IPS-20b (cell line): ENCODE measurements at regions not wholly inside any gene's neighbourhood (a gene's known extent, or its start where the extent isn't known, plus 50 kb on each side); places are given as distances from the start of the nearest gene placed in this dataset.
A peak's percentile ranks its signal among the peaks of the same experiment; 100 is the strongest.
"Not testable (repeated sequence)": the region's sequence is repeated elsewhere in the genome, so short reads cannot be mapped to it uniquely, and the experiment has no call there.

Experiments used
- H3K27ac ChIP-seq: one replicate; pipeline ENCODE4 v1.5.1; 2013; ENCODE audit warnings: low read length
- H3K27me3 ChIP-seq: 2 replicates; pipeline ENCODE4 v1.6.1; 2013; ENCODE audit warnings: mild to moderate bottlenecking, low read length, inconsistent platforms; ENCODE audit not compliant: insufficient read depth
- H3K36me3 ChIP-seq: 2 replicates; pipeline ENCODE4 v1.6.1; 2013; ENCODE audit warnings: low read depth, mild to moderate bottlenecking, inconsistent platforms, low read length, moderate library complexity; ENCODE audit not compliant: insufficient read depth
- H3K4me1 ChIP-seq: 2 replicates; pipeline ENCODE4 v1.6.1; 2013; ENCODE audit warnings: mild to moderate bottlenecking, control low read depth, inconsistent platforms, low read length, moderate library complexity; ENCODE audit not compliant: insufficient read depth
- H3K4me3 ChIP-seq: 2 replicates; pipeline ENCODE4 v1.5.1; 2013; ENCODE audit warnings: mild to moderate bottlenecking, low read length, inconsistent platforms
- H3K9ac ChIP-seq: 2 replicates; pipeline ENCODE4 v1.6.1; 2013; ENCODE audit warnings: low read depth, mild to moderate bottlenecking, inconsistent platforms, low read length, moderate library complexity
- H3K9me3 ChIP-seq: 2 replicates; pipeline ENCODE4 v1.6.1; 2013; ENCODE audit warnings: mild to moderate bottlenecking, low read depth, low read length, inconsistent platforms; ENCODE audit not compliant: insufficient read depth

DNA sequence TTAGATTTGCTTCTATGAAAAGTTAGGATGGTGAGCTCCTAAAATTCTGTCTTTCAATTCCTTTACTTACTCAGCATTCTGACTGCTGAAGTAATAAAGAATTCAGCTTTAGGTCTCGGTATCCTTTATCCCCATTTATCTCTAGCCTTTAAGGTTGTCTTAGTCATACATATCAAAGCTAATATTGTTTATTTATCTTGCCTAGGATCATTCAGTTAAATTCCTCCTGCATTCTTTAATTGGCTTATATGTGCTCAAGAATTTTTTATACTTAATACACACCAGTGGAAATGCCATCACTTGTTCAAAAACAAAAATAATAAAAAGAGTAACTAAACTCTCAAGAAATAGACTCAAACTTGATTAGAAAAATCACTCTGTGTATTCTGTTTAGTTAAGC is 507.0 kb downstream of the ZPLD1 start:
- no peaks in the 10 kb centered on the region for H3K27me3 ChIP-seq
- no peaks in the 10 kb centered on the region for H3K36me3 ChIP-seq

DNA sequence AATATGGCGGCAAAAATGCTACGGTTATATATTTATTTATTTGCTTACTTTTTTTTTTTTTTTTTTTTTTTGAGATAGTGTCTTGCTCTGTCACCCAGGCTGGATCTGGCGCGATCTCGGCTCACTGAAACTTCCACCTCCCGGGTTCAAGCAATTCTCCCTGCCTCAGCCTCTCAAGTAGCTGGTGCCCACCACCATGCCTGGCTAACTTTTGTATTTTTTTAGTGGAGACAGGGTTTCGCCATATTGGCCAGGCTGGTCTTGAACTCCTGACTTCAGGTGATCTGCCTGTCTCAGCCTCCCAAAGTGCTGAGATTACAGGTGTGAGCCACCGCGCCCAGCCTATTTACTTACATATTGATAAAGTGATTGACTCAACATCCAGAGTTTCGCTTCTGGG is 511.6 kb downstream of the ZPLD1 start:
- H3K4me3 ChIP-seq, H3K4me1 ChIP-seq, H3K9me3 ChIP-seq, H3K36me3 ChIP-seq, H3K27me3 ChIP-seq, H3K27ac ChIP-seq, H3K9ac ChIP-seq: not testable (repeated sequence)

More for the DNA sequence above, 507.0 kb downstream of the ZPLD1 start:
- H3K9me3 ChIP-seq: no peaks in the 10 kb centered on the region
- no peaks in the 10 kb centered on the region for H3K4me1 ChIP-seq
- no peak overlapping the region for H3K9ac ChIP-seq
- H3K4me3 ChIP-seq: no peak overlapping the region
- H3K27ac ChIP-seq: no peak overlapping the region

DNA sequence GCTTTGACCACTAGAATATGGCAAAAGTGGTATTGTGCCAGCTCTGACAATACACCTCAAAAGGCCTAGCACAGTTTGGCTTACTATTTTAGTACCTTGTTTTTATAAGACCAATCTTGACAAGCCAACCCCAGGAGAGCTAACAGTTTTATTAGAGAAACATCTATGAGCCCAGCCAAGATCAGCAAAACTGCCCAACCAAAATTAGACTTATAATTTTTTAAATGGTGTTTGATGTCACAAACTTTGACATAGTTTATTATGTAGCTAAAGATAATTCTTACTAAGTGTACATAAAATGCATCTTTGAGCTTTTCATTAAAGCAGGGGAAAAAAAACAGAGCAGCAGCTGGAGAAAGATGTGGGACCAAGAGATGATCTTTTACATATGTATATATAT is 537.5 kb downstream of the ZPLD1 start:
- Histone ChIP-seq H3K9me3 (no peaks in the 10 kb centered on the region), H3K4me1 (no peaks in the 10 kb centered on the region), H3K4me3 (no peak overlapping the region), H3K27ac (no peak overlapping the region), H3K27me3 (no peaks in the 10 kb centered on the region), H3K9ac (no peak overlapping the region), H3K36me3 (no peaks in the 10 kb centered on the region)

DNA sequence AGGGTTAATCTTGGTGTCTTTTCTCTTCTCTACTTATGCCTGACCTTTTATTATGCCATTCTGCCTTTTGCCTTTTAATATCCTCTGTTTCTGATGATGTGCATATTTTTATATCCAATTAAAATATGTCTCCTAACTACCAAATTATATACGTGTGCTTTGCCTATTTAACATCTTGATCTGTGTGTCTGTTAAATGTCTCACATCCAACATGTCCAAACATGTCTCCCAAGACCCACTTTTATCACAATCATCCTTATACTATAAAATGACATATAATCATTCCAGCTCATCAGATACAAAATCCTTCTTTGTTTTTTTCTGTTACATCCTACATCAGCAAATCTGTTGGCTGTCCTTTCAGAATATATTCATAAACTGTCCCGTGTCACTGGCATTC is 539.5 kb downstream of the ZPLD1 start:
- Histone ChIP-seq H3K27ac (no peak overlapping the region), H3K36me3 (no peaks in the 10 kb centered on the region), H3K9me3 (no peaks in the 10 kb centered on the region), H3K27me3 (no peaks in the 10 kb centered on the region), H3K4me1 (no peaks in the 10 kb centered on the region), H3K9ac (no peak overlapping the region), H3K4me3 (no peak overlapping the region)

DNA sequence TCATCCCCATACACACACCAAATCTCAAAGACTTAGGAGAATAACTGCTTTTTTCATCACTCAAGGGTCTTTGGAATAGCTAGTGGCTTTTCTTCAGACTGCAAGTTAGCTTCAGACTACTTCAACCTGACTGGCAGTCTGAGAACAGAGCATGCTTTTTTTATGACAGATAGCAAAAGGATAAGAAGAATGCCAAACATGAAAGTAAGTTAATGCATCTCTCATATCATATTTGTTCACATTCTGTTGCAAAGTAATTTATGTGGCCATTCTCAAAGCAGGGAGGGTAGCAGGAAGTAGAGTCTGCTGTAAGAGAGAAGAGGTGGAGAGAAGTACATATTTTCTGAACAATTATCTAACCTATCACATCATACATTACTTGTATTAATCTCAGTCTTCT is 544.4 kb downstream of the ZPLD1 start:
- Histone ChIP-seq H3K4me1 (no peaks in the 10 kb centered on the region), H3K27me3 (no peaks in the 10 kb centered on the region), H3K36me3 (no peaks in the 10 kb centered on the region), H3K4me3 (no peak overlapping the region), H3K9ac (no peak overlapping the region), H3K9me3 (no peaks in the 10 kb centered on the region), H3K27ac (no peak overlapping the region)

DNA sequence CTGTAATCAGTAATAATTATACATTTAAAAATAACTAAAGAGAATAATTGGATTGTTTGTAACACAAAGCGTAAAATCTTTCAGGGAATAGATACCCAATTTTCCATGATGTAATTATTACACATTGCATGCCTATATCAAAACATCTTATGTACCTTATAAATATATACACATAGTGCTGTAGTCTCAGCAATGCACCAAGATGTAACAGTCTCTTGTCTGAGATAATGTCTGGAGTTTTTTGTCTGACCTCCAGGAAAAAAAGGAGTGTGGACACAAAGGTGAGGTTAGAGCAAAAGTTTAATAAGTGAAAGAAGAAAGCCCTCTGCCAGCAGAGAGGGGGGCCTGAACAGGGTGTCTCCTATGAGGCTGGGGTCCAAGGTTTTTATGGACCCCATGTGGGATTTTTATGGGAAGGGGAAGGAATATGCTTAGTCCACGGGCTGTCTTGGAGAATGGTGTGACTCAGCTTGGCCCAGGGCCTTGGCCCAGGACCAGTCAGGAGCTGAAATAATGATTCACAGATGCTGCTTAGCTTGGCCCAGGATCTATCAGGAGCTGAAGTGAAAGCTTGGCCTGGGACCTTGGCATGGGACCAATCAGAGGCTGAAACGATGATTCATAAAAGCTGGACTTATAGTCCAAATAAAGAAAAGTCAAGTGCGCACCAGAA is 545.0 kb downstream of the ZPLD1 start:
- H3K4me1 ChIP-seq: no peaks in the 10 kb centered on the region
- H3K4me3 ChIP-seq: no peak overlapping the region
- no peak overlapping the region for H3K27ac ChIP-seq
- H3K27me3 ChIP-seq: no peaks in the 10 kb centered on the region
- no peak overlapping the region for H3K9ac ChIP-seq
- no peaks in the 10 kb centered on the region for H3K36me3 ChIP-seq
- no peaks in the 10 kb centered on the region for H3K9me3 ChIP-seq

DNA sequence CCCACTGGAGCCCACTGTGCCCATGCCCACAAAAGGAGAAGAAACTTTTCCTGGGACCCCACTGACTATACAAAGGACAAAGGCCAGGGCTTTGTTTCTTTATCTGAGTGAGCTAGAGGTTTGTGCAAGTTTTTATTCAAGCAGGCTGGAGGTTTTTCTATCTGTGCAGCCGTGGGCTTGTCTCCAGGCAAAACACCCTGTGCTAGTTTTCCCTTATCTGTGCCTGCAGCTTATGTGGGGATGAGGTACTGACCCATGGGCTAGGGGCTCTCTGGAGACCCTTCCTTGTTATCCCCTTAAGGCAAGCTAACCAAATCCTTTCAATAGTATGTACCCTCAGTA is 545.5 kb downstream of the ZPLD1 start:
- H3K9ac ChIP-seq: no peak overlapping the region
- no peaks in the 10 kb centered on the region for H3K9me3 ChIP-seq
- no peaks in the 10 kb centered on the region for H3K36me3 ChIP-seq
- no peaks in the 10 kb centered on the region for H3K27me3 ChIP-seq
- no peak overlapping the region for H3K4me3 ChIP-seq
- H3K27ac ChIP-seq: no peak overlapping the region
- H3K4me1 ChIP-seq: no peaks in the 10 kb centered on the region

DNA sequence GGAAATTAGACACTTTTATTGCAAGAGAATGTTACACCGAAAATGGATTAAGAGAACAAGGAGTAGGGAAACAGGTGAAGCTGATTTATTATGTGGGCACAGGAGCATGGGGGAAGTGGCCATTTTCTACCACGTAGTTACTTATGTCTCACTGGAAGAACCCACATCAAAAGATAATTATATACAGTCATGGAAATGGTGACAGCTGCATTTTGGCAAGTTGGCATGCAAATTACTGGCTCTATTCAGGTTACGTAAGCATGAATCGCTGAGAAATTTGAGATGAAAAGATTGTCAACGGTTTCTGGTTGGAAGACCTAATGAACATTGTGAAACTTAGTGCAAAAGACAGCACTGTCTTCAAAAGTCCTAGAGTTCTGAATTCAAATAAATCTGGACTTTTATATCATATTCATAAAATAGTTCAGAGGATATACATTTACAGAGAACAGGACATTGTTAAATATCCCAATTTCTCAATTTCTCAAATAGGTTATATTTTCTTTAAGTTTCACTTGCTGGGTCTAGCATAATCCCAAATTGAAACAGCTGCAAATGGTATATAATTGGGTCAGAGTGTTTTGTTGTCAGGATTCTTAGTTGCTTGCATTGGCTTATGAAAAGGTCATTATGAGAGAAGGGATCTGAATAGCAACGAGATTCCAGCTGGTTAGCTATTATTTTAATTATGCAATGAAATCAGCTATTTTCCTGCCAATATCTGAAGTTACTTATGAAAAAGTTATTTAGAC is 567.8 kb downstream of the ZPLD1 start:
- no peaks in the 10 kb centered on the region for H3K36me3 ChIP-seq
- H3K4me1 ChIP-seq: no peaks in the 10 kb centered on the region
- no peak overlapping the region for H3K9ac ChIP-seq
- no peaks in the 10 kb centered on the region for H3K27me3 ChIP-seq
- H3K9me3 ChIP-seq: no peaks in the 10 kb centered on the region
- H3K4me3 ChIP-seq: no peak overlapping the region
- H3K27ac ChIP-seq: no peak overlapping the region

DNA sequence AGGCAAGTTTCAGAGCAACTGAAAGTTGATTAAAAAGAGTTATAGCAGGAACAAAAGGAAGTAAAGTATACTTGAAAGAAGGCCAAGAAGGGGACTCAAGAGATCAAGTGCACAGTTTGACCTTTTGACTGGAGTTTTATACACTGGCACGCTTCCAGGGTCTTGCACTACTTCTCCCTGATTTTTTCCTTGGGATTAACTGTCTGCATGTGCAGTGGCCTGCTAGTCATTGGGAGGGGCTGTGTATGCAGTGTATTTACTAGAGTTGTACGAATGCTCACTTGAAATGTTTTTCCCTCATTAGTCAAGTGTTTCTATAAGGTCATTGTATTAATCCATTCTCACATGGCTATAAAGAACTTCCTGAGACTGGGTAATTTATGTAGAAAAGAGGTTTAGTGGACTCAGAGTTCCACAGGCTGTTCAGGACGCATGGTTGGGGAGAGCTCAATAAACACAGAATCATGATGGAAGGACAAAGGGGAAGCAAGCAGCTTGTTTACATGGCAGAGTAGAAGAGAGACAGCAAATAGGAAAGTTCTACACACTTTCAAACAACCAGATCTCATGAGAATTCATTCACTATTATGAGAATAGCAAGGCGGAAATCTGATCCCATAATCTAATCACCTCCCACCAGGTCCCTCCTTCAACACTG is 571.8 kb downstream of the ZPLD1 start:
- no peak overlapping the region for H3K9ac ChIP-seq
- no peaks in the 10 kb centered on the region for H3K36me3 ChIP-seq
- H3K27me3 ChIP-seq: no peaks in the 10 kb centered on the region

DNA sequence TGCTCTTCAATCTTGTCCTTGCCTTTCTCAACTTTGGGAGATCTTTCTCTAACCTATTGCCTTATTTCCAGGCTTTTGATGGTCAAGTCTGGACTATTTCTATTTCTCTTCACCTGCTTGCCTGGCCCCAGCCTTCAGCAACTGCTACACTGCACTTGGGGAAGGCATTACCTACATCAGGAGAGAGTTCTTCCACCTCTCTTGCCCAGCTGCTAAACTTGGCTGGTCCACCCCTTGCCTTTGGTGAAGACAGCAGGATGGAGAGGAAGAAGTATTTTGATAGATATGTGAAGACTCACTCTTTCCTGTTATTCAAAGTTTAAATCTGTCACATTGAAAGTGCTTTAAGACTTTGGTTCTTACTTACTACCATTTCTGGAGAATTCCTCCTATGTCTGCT is 574.8 kb downstream of the ZPLD1 start:
- H3K27ac ChIP-seq: no peak overlapping the region
- H3K27me3 ChIP-seq: no peaks in the 10 kb centered on the region
- no peaks in the 10 kb centered on the region for H3K36me3 ChIP-seq
- H3K9me3 ChIP-seq: no peaks in the 10 kb centered on the region
- H3K4me3 ChIP-seq: peak overlapping the region; percentile 13; the same call in 1 of the 2 replicates
- peaks cover 6% of the 10 kb centered on the region; the same call in 1 of the 2 replicates for H3K4me1 ChIP-seq
- H3K9ac ChIP-seq: no peak overlapping the region

More for the DNA sequence above, 571.8 kb downstream of the ZPLD1 start:
- no peaks in the 10 kb centered on the region for H3K9me3 ChIP-seq
- H3K4me1 ChIP-seq: peaks cover 6% of the 10 kb centered on the region; the same call in 1 of the 2 replicates
- no peak overlapping the region for H3K27ac ChIP-seq
- no peak overlapping the region for H3K4me3 ChIP-seq

DNA sequence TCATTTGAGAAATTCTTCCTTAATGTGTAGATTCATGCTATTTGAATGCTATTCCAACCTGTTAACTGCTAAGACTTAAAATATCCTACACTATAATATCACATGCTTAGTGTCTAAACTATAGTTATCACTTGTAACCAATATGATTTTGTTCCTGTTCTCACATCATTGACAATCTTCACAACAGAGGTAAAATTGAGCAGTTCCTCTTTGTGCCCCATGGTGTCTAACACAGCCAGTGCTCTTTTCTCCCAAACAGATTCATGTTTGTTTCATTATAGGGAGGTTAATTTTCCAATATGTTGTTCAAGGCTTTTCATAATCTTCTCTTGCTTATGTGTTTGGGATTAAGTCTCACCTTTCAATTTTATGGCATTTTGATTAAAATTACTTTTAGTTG is 591.1 kb downstream of the ZPLD1 start:
- Histone ChIP-seq H3K9me3 (no peaks in the 10 kb centered on the region), H3K27me3 (no peaks in the 10 kb centered on the region), H3K9ac (no peak overlapping the region), H3K4me1 (peaks cover 10% of the 10 kb centered on the region; the same call in 1 of the 2 replicates), H3K27ac (no peak overlapping the region), H3K4me3 (no peak overlapping the region), H3K36me3 (no peaks in the 10 kb centered on the region)

DNA sequence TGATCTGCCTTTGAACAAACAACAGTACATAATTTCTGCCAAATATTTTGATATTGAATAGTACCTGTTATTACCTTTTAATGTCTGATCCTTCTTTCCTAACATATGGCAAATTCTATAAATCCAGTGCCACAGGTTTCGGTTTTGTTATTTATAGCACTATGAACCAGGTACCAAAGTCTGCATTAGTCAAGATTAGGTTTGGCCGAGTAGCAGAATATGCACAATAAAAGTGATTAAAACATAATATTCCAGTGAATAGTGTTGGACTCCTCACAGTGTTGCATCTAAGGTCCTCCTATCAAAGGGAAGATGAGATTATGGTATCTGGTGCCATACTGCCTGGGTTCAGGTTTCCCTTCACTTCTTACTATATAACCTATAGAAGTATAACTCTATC is 599.0 kb downstream of the ZPLD1 start:
- no peak overlapping the region for H3K4me3 ChIP-seq
- H3K27ac ChIP-seq: no peak overlapping the region
- H3K36me3 ChIP-seq: no peaks in the 10 kb centered on the region
- no peaks in the 10 kb centered on the region for H3K4me1 ChIP-seq
- H3K9ac ChIP-seq: no peak overlapping the region
- H3K9me3 ChIP-seq: no peaks in the 10 kb centered on the region
- H3K27me3 ChIP-seq: no peaks in the 10 kb centered on the region
